Dermis blood vessel endothelial cell (primary cell): ENCODE measurements at regions not wholly inside any gene's neighbourhood (a gene's known extent, or its start where the extent isn't known, plus 50 kb on each side); places are given as distances from the start of the nearest gene placed in this dataset.
A peak's percentile ranks its signal among the peaks of the same experiment; 100 is the strongest.
"Not testable (repeated sequence)": the region's sequence is repeated elsewhere in the genome, so short reads cannot be mapped to it uniquely, and the experiment has no call there.

ENCODE experiments used
- DNase-seq: peaks from one replicate; pipeline ENCODE4 v3.0.0; 2010

- DNase-seq: no peak
Measured at GRCh38 chr15:38614621-38615020, 50.0 kb upstream of the RASGRP1 start.

DNA sequence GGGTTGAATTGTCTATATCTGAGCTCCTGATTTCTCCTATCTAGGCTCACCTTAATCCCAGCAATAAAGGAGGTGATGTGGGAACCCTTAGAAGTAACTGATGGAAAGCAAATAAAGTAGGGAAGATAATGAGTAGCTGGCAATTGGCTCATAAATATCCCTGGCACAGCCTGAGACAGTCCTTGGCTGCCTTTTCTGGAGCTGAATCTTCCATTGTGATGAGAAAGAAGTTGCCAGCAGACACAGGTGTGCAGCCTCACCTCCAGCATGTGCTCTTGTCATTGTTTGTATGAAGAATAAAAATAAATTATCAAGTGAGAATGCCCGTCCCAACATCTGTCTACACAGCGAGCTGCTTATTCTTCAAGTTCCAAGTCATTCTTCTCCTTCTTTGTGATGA lies 53.2 kb upstream of the RASGRP1 start:
- no peak for DNase-seq

DNA sequence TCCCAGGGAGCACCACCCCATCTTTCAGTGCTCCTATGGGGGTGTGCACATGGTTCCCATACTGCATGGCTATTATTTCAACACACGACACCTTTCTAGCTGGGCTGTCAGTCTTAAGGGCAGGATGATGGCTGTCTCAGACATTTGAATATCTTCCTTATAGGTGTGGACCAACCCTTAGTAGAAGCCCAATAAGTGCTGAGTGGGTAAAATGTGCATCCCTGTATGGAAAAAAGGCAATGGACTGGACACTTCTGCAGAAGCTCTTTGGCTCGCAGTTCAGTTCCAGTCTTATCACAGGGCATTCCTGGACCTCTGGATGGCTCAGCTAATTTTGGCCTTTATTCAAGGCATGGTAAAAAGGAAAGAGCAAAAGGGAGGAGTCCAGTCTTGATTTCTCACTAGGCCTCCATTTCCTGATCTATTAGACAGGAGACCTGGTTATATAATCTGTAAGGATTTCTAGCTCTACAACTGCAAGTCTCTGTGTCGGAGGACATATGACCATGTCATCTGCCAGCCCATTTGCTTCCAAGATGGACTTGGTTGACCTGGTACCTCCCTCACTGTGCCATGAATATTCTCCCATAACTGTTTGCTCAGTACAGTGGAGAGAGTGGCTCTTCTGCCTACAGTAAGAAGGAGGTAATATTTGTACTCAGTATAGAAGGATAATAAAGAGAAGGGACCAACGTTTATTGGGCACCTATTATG lies 53.8 kb upstream of the RASGRP1 start:
- no peak for DNase-seq

DNA sequence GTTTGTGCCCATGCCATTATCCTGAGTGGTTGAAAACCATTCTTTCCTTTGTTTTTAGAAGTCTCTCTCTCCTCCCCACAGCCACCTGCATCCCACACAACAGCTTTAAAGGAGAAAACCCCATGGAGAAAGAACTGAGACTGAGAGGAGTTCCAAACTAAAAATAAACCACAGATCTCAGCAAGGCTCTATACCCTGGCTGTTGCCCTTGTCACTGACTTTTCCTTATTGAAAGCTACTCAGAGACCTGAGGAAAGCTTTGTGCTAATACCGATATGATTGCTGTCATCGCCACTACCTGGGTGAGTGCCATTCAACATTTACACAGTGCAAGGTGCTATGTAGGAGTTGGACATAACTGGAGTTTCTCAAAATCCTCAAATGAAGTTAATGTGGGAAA lies 55.5 kb upstream of the RASGRP1 start:
- no peak for DNase-seq

DNA sequence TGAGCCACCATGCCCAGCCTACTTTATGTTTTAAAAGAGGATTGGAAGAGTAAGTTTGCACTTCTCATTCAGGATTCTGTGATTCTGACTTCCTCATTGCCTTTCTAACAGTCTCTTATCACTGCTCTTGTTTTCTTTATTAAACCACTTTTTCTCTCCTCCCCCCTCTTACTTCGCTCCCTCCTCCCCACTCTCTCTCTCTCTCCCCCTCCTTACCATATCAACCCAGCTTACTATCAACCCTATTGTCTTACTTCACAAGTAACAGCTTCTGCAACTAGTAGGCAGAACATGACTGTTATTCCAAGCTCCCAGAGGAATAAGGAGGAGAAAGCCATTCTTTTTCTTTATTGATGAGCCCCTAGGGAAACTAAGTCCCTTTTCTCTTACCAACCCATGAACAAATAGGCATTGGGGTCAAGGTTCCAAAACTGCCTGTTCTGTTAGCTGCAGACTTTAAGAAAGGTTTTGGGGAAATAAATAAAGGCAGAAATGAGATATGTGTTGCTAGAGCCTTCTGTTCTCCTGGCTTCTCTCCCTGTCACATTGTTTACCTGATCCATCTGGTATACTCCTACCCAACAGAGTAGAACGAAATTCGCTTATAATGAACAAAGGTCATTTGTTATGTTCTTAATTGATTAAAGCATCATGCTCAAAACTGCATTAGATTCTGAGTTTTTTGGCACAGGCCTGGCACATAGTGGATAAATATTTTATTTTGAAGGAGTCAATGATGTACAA lies 56.4 kb upstream of the RASGRP1 start:
- no peak for DNase-seq

GRCh38 chr15:38622304-38622703 lies 57.7 kb upstream of the RASGRP1 start:
- DNase-seq: no peak

DNA sequence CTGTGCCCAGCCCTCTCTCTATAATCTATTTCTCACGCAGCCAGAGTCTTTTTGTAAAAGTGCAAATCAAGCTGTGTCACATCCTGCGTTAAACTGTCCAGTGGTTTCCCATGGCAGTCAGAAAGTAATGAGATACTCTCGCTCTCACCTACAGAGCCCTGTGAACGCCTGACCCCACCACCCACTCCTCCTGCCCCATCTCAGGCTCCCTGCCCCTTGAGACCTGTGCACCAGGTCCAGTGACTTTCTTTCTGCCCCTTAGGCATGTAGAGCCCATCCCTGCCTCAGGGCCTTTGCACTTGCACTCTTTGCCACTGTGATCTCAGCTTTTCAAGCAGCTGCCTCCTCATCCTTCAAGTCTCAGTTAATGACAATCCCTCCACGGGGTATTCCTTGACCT lies 58.3 kb upstream of the RASGRP1 start:
- no peak for DNase-seq

GRCh38 chr15:38623744-38624143 lies 59.1 kb upstream of the RASGRP1 start:
- DNase-seq: no peak

- no peak for DNase-seq
Measured at GRCh38 chr15:38624244-38625205, 59.9 kb upstream of the RASGRP1 start.

GRCh38 chr15:38625886-38626285 lies 61.3 kb upstream of the RASGRP1 start:
- no peak for DNase-seq

DNA sequence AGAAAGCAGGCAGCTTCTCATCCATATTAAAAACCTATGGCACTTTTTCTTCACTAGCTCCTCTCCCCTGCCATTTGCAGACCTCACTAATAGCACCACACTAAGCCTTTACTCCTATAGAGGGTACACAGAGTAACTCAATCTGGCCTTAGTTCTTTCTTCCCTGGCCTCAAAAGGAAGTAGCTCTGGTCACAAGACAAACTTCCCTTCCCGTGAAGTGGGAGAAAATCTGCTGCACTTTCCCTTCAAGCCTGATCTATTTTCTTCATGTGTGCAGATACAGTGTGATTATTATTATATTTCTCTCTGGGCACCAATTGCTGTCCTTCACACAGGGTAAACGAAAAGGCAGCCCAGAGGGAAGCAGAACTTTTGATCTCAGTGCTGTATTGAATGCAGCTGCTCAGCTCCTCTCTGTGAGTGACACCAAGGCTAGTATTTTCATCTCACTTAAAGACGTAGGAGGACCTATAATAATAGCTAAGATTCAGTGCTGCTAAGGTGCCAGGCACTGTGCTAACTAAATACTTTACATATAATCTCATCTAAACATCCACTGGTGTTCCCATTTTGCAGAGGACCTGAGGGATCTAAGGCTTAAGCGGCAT lies 61.9 kb upstream of the RASGRP1 start:
- DNase-seq: no peak

GRCh38 chr15:38627689-38628277 lies 63.2 kb upstream of the RASGRP1 start:
- no peak for DNase-seq

DNA sequence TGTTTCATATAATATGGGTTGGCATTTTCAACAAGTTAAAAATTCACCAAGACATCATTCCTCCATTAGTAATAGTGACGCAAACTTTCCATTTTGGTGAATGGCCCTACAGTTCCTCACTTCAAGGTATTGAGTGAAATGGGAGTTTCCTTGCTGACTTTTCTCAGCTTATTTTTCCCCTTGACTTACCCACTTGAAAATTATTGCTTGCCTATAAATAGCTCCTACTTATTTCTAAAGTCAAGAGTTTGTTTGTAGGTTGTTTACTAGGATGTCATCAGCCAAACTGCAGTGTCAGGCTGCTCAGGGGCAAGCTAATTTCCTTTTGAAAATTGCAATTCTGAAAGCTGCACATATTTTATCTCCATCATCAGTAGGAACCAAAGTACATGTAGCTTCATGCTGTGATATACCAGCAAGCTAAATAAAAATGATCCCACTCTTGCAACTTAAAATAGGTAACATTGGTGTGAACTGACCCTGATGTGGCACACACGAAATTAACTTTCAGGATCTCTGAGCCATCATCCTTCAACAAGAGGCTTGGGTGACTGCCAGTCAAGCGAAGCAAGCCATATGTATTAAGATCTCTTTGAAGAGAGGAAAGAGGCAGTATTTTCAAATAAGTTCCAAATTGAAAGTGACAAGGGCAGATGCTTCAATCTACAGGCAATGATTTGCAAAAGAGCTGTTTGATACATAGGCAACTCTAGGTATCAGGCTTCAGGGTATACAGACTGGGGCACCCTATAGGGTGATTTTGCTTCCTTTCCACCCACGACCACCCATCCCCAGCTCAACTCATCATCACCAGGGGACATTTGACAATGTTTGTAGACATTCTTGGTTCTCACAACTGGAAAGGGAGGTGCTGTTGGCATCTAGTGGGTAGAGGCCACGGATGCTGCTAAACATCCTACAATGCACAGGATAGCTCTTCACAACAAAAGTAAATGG lies 66.8 kb upstream of the RASGRP1 start:
- no peak for DNase-seq

- DNase-seq: no peak
Measured at GRCh38 chr15:38635170-38635569, 70.6 kb upstream of the RASGRP1 start.

DNA sequence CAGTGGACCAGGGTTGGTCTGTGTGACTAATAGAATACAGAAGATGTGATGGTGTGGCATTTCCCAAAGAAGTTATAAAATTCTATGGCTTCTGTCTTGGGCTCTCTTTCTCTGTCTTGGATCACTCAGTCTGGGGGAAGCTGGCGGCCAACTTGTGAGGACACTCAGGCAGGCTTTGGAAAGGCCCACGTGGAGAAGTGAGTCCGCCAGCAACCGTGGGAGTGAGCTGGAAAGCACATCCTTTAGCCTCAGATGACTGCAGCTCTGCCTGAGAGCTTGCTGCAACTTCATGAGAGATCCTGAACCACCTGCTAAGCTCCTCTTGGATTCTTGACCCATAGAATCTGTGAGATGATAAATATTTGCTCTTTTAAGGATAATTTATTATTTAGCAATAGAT lies 72.0 kb upstream of the RASGRP1 start:
- DNase-seq: no peak

DNA sequence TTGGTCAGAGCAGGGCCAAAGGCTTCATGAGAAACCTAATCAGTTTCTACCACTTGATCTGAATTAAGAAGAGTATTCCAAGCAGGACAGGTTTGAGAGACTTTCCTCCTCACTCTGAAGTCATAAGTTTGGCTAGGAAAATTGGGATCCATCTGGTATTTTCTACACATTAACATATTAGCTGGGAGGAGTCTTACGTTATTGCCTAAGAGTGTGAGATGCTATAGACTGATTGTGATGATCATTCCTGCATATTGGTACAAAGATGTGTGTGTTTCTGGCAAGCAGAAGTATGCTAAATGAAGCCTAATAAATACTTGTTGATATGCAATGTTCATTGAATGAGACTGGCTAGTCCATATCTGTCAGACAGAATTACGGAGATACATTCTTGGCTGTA lies 73.5 kb upstream of the RASGRP1 start:
- no peak for DNase-seq

- DNase-seq: no peak
Measured at GRCh38 chr15:38638811-38639210, 74.2 kb upstream of the RASGRP1 start.

GRCh38 chr15:38642689-38643270 lies 78.2 kb upstream of the RASGRP1 start:
- no peak for DNase-seq

DNA sequence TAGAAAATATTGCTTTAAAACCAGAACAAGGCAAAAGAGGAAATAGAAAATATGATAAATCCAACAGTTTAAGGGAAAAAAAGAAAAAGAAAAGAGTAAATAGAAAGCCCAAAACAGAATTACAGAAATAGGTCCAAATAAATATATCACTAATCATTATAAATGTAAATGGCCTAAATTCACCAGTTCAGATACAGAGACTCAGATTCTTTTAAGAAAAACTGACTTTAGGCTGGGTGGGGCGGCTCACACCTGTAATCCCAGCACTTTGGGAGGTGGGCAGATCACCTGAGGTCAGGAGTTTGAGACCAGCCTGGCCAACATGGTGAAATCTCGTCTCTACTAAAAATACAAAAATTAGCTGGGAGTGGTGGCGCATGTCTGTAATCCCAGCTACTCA lies 79.7 kb upstream of the RASGRP1 start:
- not testable (repeated sequence) for DNase-seq

- DNase-seq: no peak
Measured at GRCh38 chr15:38646716-38647115, 82.1 kb upstream of the RASGRP1 start.

DNA sequence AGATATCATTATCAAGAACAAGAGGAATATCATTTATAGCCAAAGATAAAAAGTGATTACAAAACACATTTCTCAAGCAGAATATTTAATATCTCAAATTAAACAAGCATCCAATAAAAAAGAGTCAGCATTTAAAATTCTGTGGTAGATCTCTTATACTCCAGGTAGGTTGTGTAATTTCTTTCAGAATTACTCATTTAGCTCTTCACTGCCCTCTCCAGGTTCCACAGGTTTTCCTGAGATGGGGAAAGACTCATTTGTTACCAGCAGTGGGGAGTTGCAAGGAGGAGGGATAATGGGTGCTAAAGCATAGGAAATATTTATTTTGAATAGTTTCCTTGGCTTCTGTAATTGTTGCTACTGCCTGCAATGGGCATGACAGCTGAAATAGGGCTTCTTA lies 83.1 kb upstream of the RASGRP1 start:
- DNase-seq: peak; percentile 15
